Astrocyte (in vitro differentiated cells and primary cell): ENCODE measurements at regions not wholly inside any gene's neighbourhood (a gene's known extent, or its start where the extent isn't known, plus 50 kb on each side); places are given as distances from the start of the nearest gene placed in this dataset.

Source experiments
- EZH2 ChIP-seq: IDR thresholded peaks from 2 replicates; pipeline ENCODE4 v1.6.1; 2012; ENCODE audit warnings: mild to moderate bottlenecking, low read length, inconsistent platforms; ENCODE audit not compliant: insufficient read depth
- TF ChIP-seq, protein P1 (sequence below): IDR thresholded peaks from 2 replicates; pipeline ENCODE4 v1.5.1; 2011; ENCODE audit warnings: low read depth, mild to moderate bottlenecking, inconsistent platforms, low read length, moderate library complexity; ENCODE audit not compliant: insufficient read depth

DNA sequence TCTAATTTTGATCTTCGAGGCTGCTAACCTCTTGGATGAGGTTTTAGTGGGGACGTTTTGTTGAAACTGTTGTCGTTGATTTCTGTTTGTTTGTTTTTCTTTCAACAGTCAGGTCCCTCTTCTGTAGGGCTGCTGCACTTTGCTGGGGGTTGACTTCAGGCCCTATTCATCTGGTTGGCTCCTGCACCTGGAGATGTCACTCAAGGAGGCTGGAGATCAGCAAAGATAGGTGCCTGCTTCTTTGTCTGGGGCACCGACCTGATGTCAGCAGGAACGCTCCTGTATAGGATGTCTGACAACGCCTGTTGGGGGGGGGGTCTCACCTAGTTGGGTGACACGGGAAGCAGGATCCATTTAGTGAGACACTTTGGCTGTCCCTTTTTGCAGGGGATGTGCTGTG, 915.6 kb upstream of the CHAC2 start:
- TF ChIP-seq, protein P1, sequence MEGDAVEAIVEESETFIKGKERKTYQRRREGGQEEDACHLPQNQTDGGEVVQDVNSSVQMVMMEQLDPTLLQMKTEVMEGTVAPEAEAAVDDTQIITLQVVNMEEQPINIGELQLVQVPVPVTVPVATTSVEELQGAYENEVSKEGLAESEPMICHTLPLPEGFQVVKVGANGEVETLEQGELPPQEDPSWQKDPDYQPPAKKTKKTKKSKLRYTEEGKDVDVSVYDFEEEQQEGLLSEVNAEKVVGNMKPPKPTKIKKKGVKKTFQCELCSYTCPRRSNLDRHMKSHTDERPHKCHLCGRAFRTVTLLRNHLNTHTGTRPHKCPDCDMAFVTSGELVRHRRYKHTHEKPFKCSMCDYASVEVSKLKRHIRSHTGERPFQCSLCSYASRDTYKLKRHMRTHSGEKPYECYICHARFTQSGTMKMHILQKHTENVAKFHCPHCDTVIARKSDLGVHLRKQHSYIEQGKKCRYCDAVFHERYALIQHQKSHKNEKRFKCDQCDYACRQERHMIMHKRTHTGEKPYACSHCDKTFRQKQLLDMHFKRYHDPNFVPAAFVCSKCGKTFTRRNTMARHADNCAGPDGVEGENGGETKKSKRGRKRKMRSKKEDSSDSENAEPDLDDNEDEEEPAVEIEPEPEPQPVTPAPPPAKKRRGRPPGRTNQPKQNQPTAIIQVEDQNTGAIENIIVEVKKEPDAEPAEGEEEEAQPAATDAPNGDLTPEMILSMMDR, result no peak
- TF ChIP-seq EZH2, result no peak
